H1 (cell line): ENCODE measurements at regions not wholly inside any gene's neighbourhood (a gene's known extent, or its start where the extent isn't known, plus 50 kb on each side); places are given as distances from the start of the nearest gene placed in this dataset.

Source experiments
- NANOG ChIP-seq: IDR thresholded peaks from 2 replicates; pipeline ENCODE4 v1.6.1; 2011; ENCODE audit warnings: low read length, low read depth, mild to moderate bottlenecking, inconsistent platforms; ENCODE audit not compliant: insufficient read depth, poor library complexity, severe bottlenecking
- SUZ12 ChIP-seq: fragments of 200-600 bp; sonication (generic); IDR thresholded peaks from 2 replicates; pipeline ENCODE4 v1.6.1; 2012; ENCODE audit warnings: mild to moderate bottlenecking, inconsistent platforms, low read length, moderate library complexity, mixed read lengths

- TF ChIP-seq SUZ12 (no peak), NANOG (no peak)
Observed at GRCh38 chr1:4212796-4213195, 312.7 kb upstream of the C1orf174 start (continued).
